Coronary artery (tissue), 2 donors: ENCODE measurements at regions not wholly inside any gene's neighbourhood (a gene's known extent, or its start where the extent isn't known, plus 50 kb on each side); places are given as distances from the start of the nearest gene placed in this dataset.

Source experiments
- DNase-seq: peaks from one replicate; pipeline ENCODE4 v3.0.0-alpha.2; 2017; ENCODE audit warnings: low spot score
- H3K27ac ChIP-seq, 2 donors: fragments of 200-600 bp; sonication (generic); one replicate each; pipeline ENCODE4 v1.5.1; 2016 to 2019
- H3K4me3 ChIP-seq: fragments of 200-600 bp; sonication (generic); 2 replicates; pipeline ENCODE4 v1.5.1; 2016; ENCODE audit warnings: mild to moderate bottlenecking, moderate library complexity
- TF ChIP-seq, protein P1 (sequence below): fragments of 200-600 bp; sonication (generic); IDR thresholded peaks from one replicate; pipeline ENCODE4 v1.5.1; 2019; ENCODE audit warnings: antibody characterized with exemption

DNA sequence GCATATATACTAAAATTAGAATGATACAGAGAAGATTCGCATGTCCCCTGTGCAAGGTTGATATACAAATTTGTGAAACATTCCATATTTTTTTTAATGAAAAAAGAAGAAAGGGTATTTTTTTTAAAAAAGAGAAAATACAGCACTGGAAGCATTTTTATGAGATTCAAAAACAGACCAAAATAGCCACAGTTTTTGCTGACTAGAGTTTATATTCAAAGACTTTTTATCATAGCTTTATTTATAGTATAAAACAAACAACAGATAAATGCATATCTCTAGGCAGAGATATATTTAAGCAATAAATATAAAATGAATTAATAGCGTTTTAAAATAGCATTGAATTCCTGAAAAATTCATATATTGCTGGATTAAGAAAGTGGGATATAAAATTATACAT is 436.5 kb upstream of the ACVR2A start:
- H3K4me3 ChIP-seq, result no peak overlapping the region
- DNase-seq, result no peak
- H3K27ac ChIP-seq, result no peak overlapping the region
- TF ChIP-seq, protein P1, sequence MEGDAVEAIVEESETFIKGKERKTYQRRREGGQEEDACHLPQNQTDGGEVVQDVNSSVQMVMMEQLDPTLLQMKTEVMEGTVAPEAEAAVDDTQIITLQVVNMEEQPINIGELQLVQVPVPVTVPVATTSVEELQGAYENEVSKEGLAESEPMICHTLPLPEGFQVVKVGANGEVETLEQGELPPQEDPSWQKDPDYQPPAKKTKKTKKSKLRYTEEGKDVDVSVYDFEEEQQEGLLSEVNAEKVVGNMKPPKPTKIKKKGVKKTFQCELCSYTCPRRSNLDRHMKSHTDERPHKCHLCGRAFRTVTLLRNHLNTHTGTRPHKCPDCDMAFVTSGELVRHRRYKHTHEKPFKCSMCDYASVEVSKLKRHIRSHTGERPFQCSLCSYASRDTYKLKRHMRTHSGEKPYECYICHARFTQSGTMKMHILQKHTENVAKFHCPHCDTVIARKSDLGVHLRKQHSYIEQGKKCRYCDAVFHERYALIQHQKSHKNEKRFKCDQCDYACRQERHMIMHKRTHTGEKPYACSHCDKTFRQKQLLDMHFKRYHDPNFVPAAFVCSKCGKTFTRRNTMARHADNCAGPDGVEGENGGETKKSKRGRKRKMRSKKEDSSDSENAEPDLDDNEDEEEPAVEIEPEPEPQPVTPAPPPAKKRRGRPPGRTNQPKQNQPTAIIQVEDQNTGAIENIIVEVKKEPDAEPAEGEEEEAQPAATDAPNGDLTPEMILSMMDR, result no peak

DNA sequence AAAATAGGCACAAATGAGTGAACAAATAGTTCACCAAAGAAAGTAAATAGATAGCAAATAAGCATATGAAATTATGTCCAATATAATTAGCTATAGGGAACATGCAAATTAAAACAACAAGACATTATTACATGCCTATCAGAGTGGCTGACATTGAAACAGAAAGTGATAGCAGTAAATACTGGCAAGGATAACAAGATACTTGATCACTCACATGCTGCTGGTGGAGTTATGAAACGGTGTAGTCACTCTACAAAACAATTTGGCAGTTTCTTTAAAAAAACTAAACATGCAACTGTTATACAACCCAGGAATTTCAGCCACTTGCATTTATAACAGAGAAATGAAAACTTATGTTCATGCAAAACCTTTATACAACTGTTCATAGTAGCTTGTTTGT is 439.2 kb upstream of the ACVR2A start:
- no peak for DNase-seq
- Histone ChIP-seq H3K4me3 (no peak overlapping the region), H3K27ac (no peak overlapping the region)
- TF ChIP-seq, protein P1, result no peak

DNA sequence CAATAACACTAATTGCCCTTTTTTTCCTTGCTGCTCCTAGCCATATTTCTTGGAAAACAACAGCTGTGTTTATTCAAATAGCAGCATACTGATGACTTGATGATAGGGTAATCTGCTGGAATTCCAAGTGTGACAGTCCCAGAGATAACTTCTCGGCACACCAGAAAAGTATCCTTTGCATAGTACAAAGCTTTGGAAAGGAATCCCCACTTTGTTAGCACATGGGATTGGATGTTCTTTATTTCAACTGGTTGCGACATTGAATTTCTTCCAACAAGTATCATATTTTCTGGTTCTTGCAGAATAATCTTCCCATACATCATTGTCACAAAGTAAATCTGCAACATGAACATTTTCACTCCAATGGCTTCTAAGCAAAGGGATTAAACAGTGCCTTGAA is 445.8 kb upstream of the ACVR2A start:
- Histone ChIP-seq H3K4me3 (no peak overlapping the region), H3K27ac (no peak overlapping the region)
- TF ChIP-seq, protein P1, result no peak
- DNase-seq, result no peak

DNA sequence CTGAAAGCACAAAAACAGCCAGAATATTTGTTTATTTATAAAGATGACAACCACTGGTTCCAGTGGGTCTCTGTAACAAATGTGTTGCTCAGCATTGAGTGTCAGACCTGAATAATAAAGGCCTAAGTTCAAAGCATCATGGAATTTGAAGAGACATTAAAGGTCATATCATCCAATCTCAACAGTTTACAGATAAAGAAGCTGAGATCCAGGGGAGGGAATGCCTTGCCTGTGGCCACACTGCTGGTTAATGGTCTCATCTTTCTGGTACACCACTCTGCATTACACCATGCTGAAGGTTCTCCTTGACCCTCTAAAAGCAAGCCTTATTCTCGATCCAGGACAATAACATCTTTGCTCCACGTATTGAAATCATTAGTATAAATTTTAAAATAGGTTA is 446.5 kb upstream of the ACVR2A start:
- no peak for DNase-seq
- H3K4me3 ChIP-seq, result no peak overlapping the region
- TF ChIP-seq, protein P1, result no peak
- H3K27ac ChIP-seq, result no peak overlapping the region

DNA sequence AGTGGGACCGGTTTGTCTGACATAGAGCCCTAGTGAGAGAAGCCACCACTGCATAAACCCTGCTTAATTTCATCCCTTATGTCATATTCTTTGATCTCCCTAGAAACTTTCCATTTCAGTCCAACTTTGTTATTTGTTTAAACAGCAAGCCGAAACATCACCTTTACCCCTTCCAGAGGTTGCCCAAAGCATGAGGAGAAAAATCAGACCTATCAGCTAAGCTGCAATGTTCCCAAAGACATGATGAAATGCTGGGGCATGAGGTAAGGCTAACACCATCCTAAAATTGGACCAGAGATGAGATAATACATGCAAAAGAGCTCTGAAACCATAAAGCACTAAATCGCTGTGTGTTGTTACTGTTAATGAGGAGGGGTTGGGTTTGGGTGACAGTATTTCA is 447.9 kb upstream of the ACVR2A start:
- no peak overlapping the region for H3K27ac ChIP-seq
- TF ChIP-seq, protein P1, result no peak
- DNase-seq, result no peak
- H3K4me3 ChIP-seq, result no peak overlapping the region

DNA sequence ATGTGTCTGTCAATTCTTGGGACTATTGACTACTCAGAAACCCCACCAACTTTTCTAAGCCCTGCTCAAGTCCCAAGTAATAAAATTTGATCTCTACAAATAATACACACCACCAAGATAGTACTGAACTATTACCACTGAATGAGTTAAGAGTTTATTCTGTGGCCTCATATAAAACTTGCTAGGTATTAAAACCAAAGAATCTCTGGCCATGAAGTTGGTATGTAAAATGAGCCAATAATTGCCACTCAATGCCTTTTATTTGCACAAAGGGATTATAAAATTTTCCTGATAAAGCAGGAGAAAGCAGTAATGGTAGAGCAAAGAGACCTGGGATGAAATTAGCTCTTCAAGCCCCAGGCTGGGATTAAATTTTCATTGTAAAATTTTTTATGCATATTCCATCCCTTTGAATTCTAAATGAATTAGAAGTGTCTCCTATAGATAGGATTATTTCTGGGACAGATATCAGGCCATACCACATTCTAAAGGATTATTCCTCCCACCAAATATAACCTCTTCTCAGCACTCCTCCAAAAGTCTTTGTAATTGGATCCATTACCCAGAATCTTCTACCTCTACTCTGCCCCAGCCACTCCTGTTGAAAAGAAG is 450.5 kb upstream of the ACVR2A start:
- Histone ChIP-seq H3K27ac (no peak overlapping the region), H3K4me3 (no peak overlapping the region)
- no peak for DNase-seq
- TF ChIP-seq, protein P1, result no peak

DNA sequence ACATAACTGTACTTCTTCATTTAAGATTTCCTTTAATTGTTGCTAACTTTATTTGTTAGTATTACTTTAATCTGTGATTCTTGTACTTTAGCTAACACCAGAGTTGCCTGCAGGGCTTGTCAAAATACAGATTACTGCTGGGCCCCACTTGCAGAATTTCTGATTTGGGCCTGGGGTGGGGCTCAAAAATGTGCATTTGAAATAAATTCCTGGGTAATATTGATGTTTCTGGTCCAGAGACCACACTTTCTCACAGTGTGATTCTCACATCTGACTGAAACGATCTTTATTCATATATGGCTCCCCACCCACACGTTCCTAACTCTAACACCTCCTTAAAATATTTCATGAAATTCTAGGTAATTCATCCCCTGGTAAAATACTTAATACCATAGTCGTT is 452.6 kb upstream of the ACVR2A start:
- DNase-seq, result no peak
- no peak overlapping the region for H3K27ac ChIP-seq
- TF ChIP-seq, protein P1, result no peak
- no peak overlapping the region for H3K4me3 ChIP-seq
